ENCODE measurements at regions not wholly inside any gene's neighbourhood (a gene's known extent, or its start where the extent isn't known, plus 50 kb on each side); places are given as distances from the start of the nearest gene placed in this dataset.

GRCh38 chr2:193518041-193518817 lies 1323.5 kb upstream of the TMEFF2 start:
- Histone ChIP-seq H3K27me3 (ENCODE audit: insufficient read depth, low read length) (no peaks in the 10 kb centered on the region), H3K18ac (ENCODE audit: low read length) (no peak overlapping the region), H3K23ac (ENCODE audit: low read length) (no peak overlapping the region), H4K12ac (ENCODE audit: low read depth, low read length) (no peak overlapping the region), H3K36me3 (ENCODE audit: control insufficient read depth in 1 of 2, insufficient read depth in 2 of 2, low read length in 2 of 2) (no peaks in the 10 kb centered on the region), H3K27ac (ENCODE audit: low read depth, low read length) (no peak overlapping the region), H3K14ac (ENCODE audit: low read length) (no peak overlapping the region), H3K4me2 (ENCODE audit: low read length) (no peak overlapping the region), H3K4me1 (ENCODE audit: control insufficient read depth in 1 of 2, insufficient read depth in 2 of 2, low read length in 2 of 2) (no peaks in the 10 kb centered on the region), H3K9ac (ENCODE audit: low read length) (no peak overlapping the region), H2AFZ (ENCODE audit: insufficient read depth, low read length, poor library complexity) (no peak overlapping the region), H3K9me3 (ENCODE audit: insufficient read depth, low read depth, low read length) (no peaks in the 10 kb centered on the region), H3K4me3 (ENCODE audit: low read depth, low read length) (no peak overlapping the region), H2BK120ac (ENCODE audit: insufficient read depth, low read length, poor library complexity) (no peak overlapping the region), H2AK5ac (ENCODE audit: low read length) (no peak overlapping the region), H3K79me1 (ENCODE audit: low read length) (no peaks in the 10 kb centered on the region), H2BK12ac (ENCODE audit: low read length) (no peak overlapping the region), H2BK5ac (ENCODE audit: low read depth, low read length, poor library complexity) (no peak overlapping the region), H3K79me2 (ENCODE audit: control insufficient read depth, insufficient read depth, low read length, poor library complexity) (no peaks in the 10 kb centered on the region), H4K8ac (ENCODE audit: low read depth, low read length) (no peak overlapping the region), H3K4ac (ENCODE audit: low read depth, low read length) (no peak overlapping the region), H4K91ac (ENCODE audit: low read depth, low read length) (no peak overlapping the region)
- peak in 1 of 2 donors; percentile 6 for DNase-seq
- no CpG with 5 or more reads among the region's 6 CpGs for WGBS (ENCODE audit: extremely low coverage, insufficient coverage, insufficient read length)

GRCh38 chr2:193517615-193518014 lies 1322.9 kb upstream of the TMEFF2 start:
- no CpG with 5 or more reads among the region's 1 CpG for WGBS (ENCODE audit: extremely low coverage, insufficient coverage, insufficient read length)
- Histone ChIP-seq H2BK12ac (ENCODE audit: low read length) (no peak overlapping the region), H3K4me3 (ENCODE audit: low read depth, low read length) (no peak overlapping the region), H3K4me2 (ENCODE audit: low read length) (no peak overlapping the region), H3K14ac (ENCODE audit: low read length) (no peak overlapping the region), H3K18ac (ENCODE audit: low read length) (no peak overlapping the region), H3K36me3 (ENCODE audit: control insufficient read depth in 1 of 2, insufficient read depth in 2 of 2, low read length in 2 of 2) (no peaks in the 10 kb centered on the region), H4K8ac (ENCODE audit: low read depth, low read length) (no peak overlapping the region), H2BK120ac (ENCODE audit: insufficient read depth, low read length, poor library complexity) (no peak overlapping the region), H2AK5ac (ENCODE audit: low read length) (no peak overlapping the region), H2BK5ac (ENCODE audit: low read depth, low read length, poor library complexity) (no peak overlapping the region), H3K9ac (ENCODE audit: low read length) (no peak overlapping the region), H3K4ac (ENCODE audit: low read depth, low read length) (no peak overlapping the region), H4K91ac (ENCODE audit: low read depth, low read length) (no peak overlapping the region), H3K23ac (ENCODE audit: low read length) (no peak overlapping the region), H2AFZ (ENCODE audit: insufficient read depth, low read length, poor library complexity) (no peak overlapping the region), H3K9me3 (ENCODE audit: insufficient read depth, low read depth, low read length) (no peaks in the 10 kb centered on the region), H4K12ac (ENCODE audit: low read depth, low read length) (no peak overlapping the region), H3K27ac (ENCODE audit: low read depth, low read length) (no peak overlapping the region), H3K27me3 (ENCODE audit: insufficient read depth, low read length) (no peaks in the 10 kb centered on the region), H3K79me1 (ENCODE audit: low read length) (no peaks in the 10 kb centered on the region), H3K4me1 (ENCODE audit: control insufficient read depth in 1 of 2, insufficient read depth in 2 of 2, low read length in 2 of 2) (no peaks in the 10 kb centered on the region), H3K79me2 (ENCODE audit: control insufficient read depth, insufficient read depth, low read length, poor library complexity) (no peaks in the 10 kb centered on the region)
- no peak for DNase-seq

- H2BK12ac ChIP-seq (ENCODE audit: low read length), result no peak overlapping the region
- H2BK120ac ChIP-seq (ENCODE audit: insufficient read depth, low read length, poor library complexity), result no peak overlapping the region
- no peak overlapping the region for H2AK5ac ChIP-seq (ENCODE audit: low read length)
- no peak overlapping the region for H3K4ac ChIP-seq (ENCODE audit: low read depth, low read length)
- no peak overlapping the region for H3K9ac ChIP-seq (ENCODE audit: low read length)
- H3K27ac ChIP-seq (ENCODE audit: low read depth, low read length), result no peak overlapping the region
- peaks cover 1% of the 10 kb centered on the region for H3K9me3 ChIP-seq (ENCODE audit: insufficient read depth, low read depth, low read length)
- no peak overlapping the region for H3K4me3 ChIP-seq (ENCODE audit: low read depth, low read length)
- H4K91ac ChIP-seq (ENCODE audit: low read depth, low read length), result no peak overlapping the region
- no peak overlapping the region for H2AFZ ChIP-seq (ENCODE audit: insufficient read depth, low read length, poor library complexity)
- H3K36me3 ChIP-seq (ENCODE audit: control insufficient read depth in 1 of 2, insufficient read depth in 2 of 2, low read length in 2 of 2), result no peaks in the 10 kb centered on the region
- no peak for DNase-seq
- H3K4me2 ChIP-seq (ENCODE audit: low read length), result no peak overlapping the region
- no peaks in the 10 kb centered on the region for H3K4me1 ChIP-seq (ENCODE audit: control insufficient read depth in 1 of 2, insufficient read depth in 2 of 2, low read length in 2 of 2)
- H4K12ac ChIP-seq (ENCODE audit: low read depth, low read length), result no peak overlapping the region
- no peak overlapping the region for H4K8ac ChIP-seq (ENCODE audit: low read depth, low read length)
- H3K79me1 ChIP-seq (ENCODE audit: low read length), result no peaks in the 10 kb centered on the region
- H2BK5ac ChIP-seq (ENCODE audit: low read depth, low read length, poor library complexity), result no peak overlapping the region
- no peak overlapping the region for H3K18ac ChIP-seq (ENCODE audit: low read length)
- no peak overlapping the region for H3K23ac ChIP-seq (ENCODE audit: low read length)
- no CpG with 5 or more reads among the region's 11 CpGs for WGBS (ENCODE audit: extremely low coverage, insufficient coverage, insufficient read length)
- H3K14ac ChIP-seq (ENCODE audit: low read length), result no peak overlapping the region
- H3K27me3 ChIP-seq (ENCODE audit: insufficient read depth, low read length), result no peaks in the 10 kb centered on the region
- H3K79me2 ChIP-seq (ENCODE audit: control insufficient read depth, insufficient read depth, low read length, poor library complexity), result no peaks in the 10 kb centered on the region
Measured at GRCh38 chr2:193506035-193506434, 1311.3 kb upstream of the TMEFF2 start.

GRCh38 chr2:193505620-193506019 lies 1310.9 kb upstream of the TMEFF2 start:
- peaks cover 1% of the 10 kb centered on the region for H3K9me3 ChIP-seq (ENCODE audit: insufficient read depth, low read depth, low read length)
- no peaks in the 10 kb centered on the region for H3K79me2 ChIP-seq (ENCODE audit: control insufficient read depth, insufficient read depth, low read length, poor library complexity)
- no peak for DNase-seq
- no peaks in the 10 kb centered on the region for H3K36me3 ChIP-seq (ENCODE audit: control insufficient read depth in 1 of 2, insufficient read depth in 2 of 2, low read length in 2 of 2)
- H4K8ac ChIP-seq (ENCODE audit: low read depth, low read length), result no peak overlapping the region
- H2AK5ac ChIP-seq (ENCODE audit: low read length), result no peak overlapping the region
- no CpG with 5 or more reads among the region's 7 CpGs for WGBS (ENCODE audit: extremely low coverage, insufficient coverage, insufficient read length)
- no peak overlapping the region for H3K4me2 ChIP-seq (ENCODE audit: low read length)
- no peak overlapping the region for H2BK120ac ChIP-seq (ENCODE audit: insufficient read depth, low read length, poor library complexity)
- no peak overlapping the region for H2BK12ac ChIP-seq (ENCODE audit: low read length)
- H4K91ac ChIP-seq (ENCODE audit: low read depth, low read length), result no peak overlapping the region
- no peaks in the 10 kb centered on the region for H3K79me1 ChIP-seq (ENCODE audit: low read length)
- H3K27me3 ChIP-seq (ENCODE audit: insufficient read depth, low read length), result no peaks in the 10 kb centered on the region
- no peak overlapping the region for H3K4me3 ChIP-seq (ENCODE audit: low read depth, low read length)
- no peak overlapping the region for H3K27ac ChIP-seq (ENCODE audit: low read depth, low read length)
- no peak overlapping the region for H2AFZ ChIP-seq (ENCODE audit: insufficient read depth, low read length, poor library complexity)
- no peaks in the 10 kb centered on the region for H3K4me1 ChIP-seq (ENCODE audit: control insufficient read depth in 1 of 2, insufficient read depth in 2 of 2, low read length in 2 of 2)
- H3K9ac ChIP-seq (ENCODE audit: low read length), result no peak overlapping the region
- H3K18ac ChIP-seq (ENCODE audit: low read length), result no peak overlapping the region
- H2BK5ac ChIP-seq (ENCODE audit: low read depth, low read length, poor library complexity), result no peak overlapping the region
- no peak overlapping the region for H3K4ac ChIP-seq (ENCODE audit: low read depth, low read length)
- H3K23ac ChIP-seq (ENCODE audit: low read length), result no peak overlapping the region
- H4K12ac ChIP-seq (ENCODE audit: low read depth, low read length), result no peak overlapping the region
- H3K14ac ChIP-seq (ENCODE audit: low read length), result no peak overlapping the region

All from trophoblast cell (in vitro differentiated cells and primary cell).